GM23338 (cell line): ENCODE measurements at regions not wholly inside any gene's neighbourhood (a gene's known extent, or its start where the extent isn't known, plus 50 kb on each side); places are given as distances from the start of the nearest gene placed in this dataset.

Experiments used
- ATAC-seq: fragments of 200-7000 bp; cut with Tn5 transposase; 3 replicates; pipeline ENCODE4 v1.9.1; 2020
- DNase-seq: peaks from one replicate; pipeline ENCODE4 v3.0.0-alpha.2; 2015; ENCODE audit warnings: low spot score
- H2AFZ ChIP-seq: fragments of 200-600 bp; sonication (generic); 2 replicates; pipeline ENCODE4 v1.8.0; 2016; ENCODE audit warnings: antibody characterized with exemption, mild to moderate bottlenecking, moderate library complexity
- H3F3A ChIP-seq: fragments of 200-600 bp; sonication (generic); replicated peaks from 2 replicates; pipeline ENCODE4 v1.8.0; 2017; ENCODE audit warnings: antibody characterized with exemption, mixed run types, low read depth
- H3K27ac ChIP-seq: fragments of 200-600 bp; sonication (generic); 2 replicates; pipeline ENCODE4 v1.6.1; 2016; ENCODE audit warnings: low read depth
- H3K27me3 ChIP-seq: fragments of 200-600 bp; sonication (generic); 2 replicates; pipeline ENCODE4 v1.8.0; 2016; ENCODE audit warnings: mild to moderate bottlenecking, mixed run types, moderate library complexity; ENCODE audit not compliant: insufficient read depth
- H3K36me3 ChIP-seq: fragments of 200-600 bp; sonication (generic); 2 replicates; pipeline ENCODE4 v1.8.0; 2016; ENCODE audit warnings: mild to moderate bottlenecking; ENCODE audit not compliant: insufficient read depth
- H3K4me1 ChIP-seq: fragments of 200-600 bp; sonication (generic); 2 replicates; pipeline ENCODE4 v1.8.0; 2016; ENCODE audit warnings: mild to moderate bottlenecking, moderate library complexity; ENCODE audit not compliant: insufficient read depth
- H3K4me2 ChIP-seq: fragments of 200-600 bp; sonication (generic); 2 replicates; pipeline ENCODE4 v1.7.1; 2017; ENCODE audit warnings: mixed run types
- H3K4me3 ChIP-seq: fragments of 200-600 bp; sonication (generic); 2 replicates; pipeline ENCODE4 v1.6.1; 2016; ENCODE audit warnings: mixed run types
- H3K79me2 ChIP-seq: fragments of 200-600 bp; sonication (generic); replicated peaks from 2 replicates; pipeline ENCODE4 v1.8.0; 2017; ENCODE audit warnings: mild to moderate bottlenecking; ENCODE audit not compliant: insufficient read depth
- H3K9me2 ChIP-seq: fragments of 200-600 bp; sonication (generic); 2 replicates; pipeline ENCODE4 v1.8.0; 2017; ENCODE audit not compliant: insufficient read depth
- H4K20me1 ChIP-seq: fragments of 200-600 bp; sonication (generic); replicated peaks from 2 replicates; pipeline ENCODE4 v1.8.0; 2017; ENCODE audit warnings: mild to moderate bottlenecking; ENCODE audit not compliant: insufficient read depth
- H3K27ac Mint-ChIP-seq: 2 replicates; pipeline ENCODE4 v1.8.0; 2020; ENCODE audit warnings: inconsistent platforms, mild to moderate bottlenecking, moderate library complexity, mixed read lengths
- H3K27me3 Mint-ChIP-seq: 3 replicates; pipeline ENCODE4 v1.8.0; 2022; ENCODE audit warnings: low read depth, mild to moderate bottlenecking, moderate library complexity, mixed read lengths, inconsistent platforms; ENCODE audit not compliant: insufficient read depth, poor library complexity
- H3K36me3 Mint-ChIP-seq: 3 replicates; pipeline ENCODE4 v1.8.0; 2021; ENCODE audit warnings: low read depth, mild to moderate bottlenecking, inconsistent platforms, moderate library complexity, mixed read lengths
- H3K4me1 Mint-ChIP-seq: 3 replicates; pipeline ENCODE4 v1.8.0; 2020; ENCODE audit warnings: mild to moderate bottlenecking, inconsistent platforms, mixed read lengths
- H3K4me3 Mint-ChIP-seq: 3 replicates; pipeline ENCODE4 v1.8.0; 2021; ENCODE audit warnings: moderate library complexity, mild to moderate bottlenecking, inconsistent platforms, mixed read lengths
- H3K9me3 Mint-ChIP-seq: 3 replicates; pipeline ENCODE4 v1.8.0; 2020; ENCODE audit warnings: moderate library complexity, mild to moderate bottlenecking, inconsistent platforms, mixed read lengths
- CREB1 ChIP-seq: fragments of 250-450 bp; sonication (Bioruptor Pico); IDR thresholded peaks from 2 replicates; pipeline ENCODE4 v1.5.0; 2020; ENCODE audit warnings: low read depth, mild to moderate bottlenecking, moderate library complexity
- ETS1 ChIP-seq: IDR thresholded peaks from 2 replicates; pipeline ENCODE4 v1.6.1; 2016; ENCODE audit warnings: antibody characterized with exemption
- EZH2 ChIP-seq: fragments of 200-600 bp; sonication (generic); IDR thresholded peaks from one replicate; pipeline ENCODE4 v1.8.0; 2017; ENCODE audit warnings: antibody characterized with exemption, mild to moderate bottlenecking, low read depth; ENCODE audit not compliant: unreplicated experiment
- EZH2phosphoT487 ChIP-seq: fragments of 200-600 bp; sonication (generic); IDR thresholded peaks from one replicate; pipeline ENCODE4 v1.8.1; 2018; ENCODE audit warnings: antibody characterized with exemption; ENCODE audit not compliant: unreplicated experiment
- JUNB ChIP-seq: IDR thresholded peaks from one replicate; pipeline ENCODE4 v1.6.1; 2016; ENCODE audit warnings: antibody characterized with exemption; ENCODE audit not compliant: unreplicated experiment
- NANOG ChIP-seq: IDR thresholded peaks from 2 replicates; pipeline ENCODE4 v1.6.1; 2016; ENCODE audit warnings: antibody characterized with exemption, borderline replicate concordance
- POLR2AphosphoS5 ChIP-seq: IDR thresholded peaks from 2 replicates; pipeline ENCODE4 v1.6.1; 2016; ENCODE audit warnings: antibody characterized with exemption, low read depth
- STAT1 ChIP-seq: IDR thresholded peaks from one replicate; pipeline ENCODE4 v1.6.1; 2016; ENCODE audit warnings: antibody characterized with exemption; ENCODE audit not compliant: unreplicated experiment
- ZNF114 ChIP-seq: fragments of 250-450 bp; sonication (Bioruptor Pico); IDR thresholded peaks from 2 replicates; pipeline ENCODE4 v1.5.0; 2020; ENCODE audit warnings: mild to moderate bottlenecking, moderate library complexity
- ZNF331 ChIP-seq: fragments of 250-450 bp; sonication (Bioruptor Pico); IDR thresholded peaks from 2 replicates; pipeline ENCODE4 v1.5.0; 2020; ENCODE audit warnings: low read depth, mild to moderate bottlenecking, moderate library complexity
- ZNF462 ChIP-seq: fragments of 250-450 bp; sonication (Bioruptor Pico); IDR thresholded peaks from 2 replicates; pipeline ENCODE4 v1.5.0; 2020; ENCODE audit warnings: mild to moderate bottlenecking, moderate library complexity
- TF ChIP-seq, protein P1 (sequence below), 2 experiments: fragments of 200-600 bp in 1 of 2; sonication (generic) in 1 of 2; conservative IDR thresholded peaks; 2 replicates each; pipeline versions ENCODE4 v1.5.1 to v1.6.1; 2016 to 2017; ENCODE audit warnings: antibody characterized with exemption in 2 of 2, low read depth in 2 of 2, mild to moderate bottlenecking in 2 of 2, moderate library complexity in 1 of 2

DNA sequence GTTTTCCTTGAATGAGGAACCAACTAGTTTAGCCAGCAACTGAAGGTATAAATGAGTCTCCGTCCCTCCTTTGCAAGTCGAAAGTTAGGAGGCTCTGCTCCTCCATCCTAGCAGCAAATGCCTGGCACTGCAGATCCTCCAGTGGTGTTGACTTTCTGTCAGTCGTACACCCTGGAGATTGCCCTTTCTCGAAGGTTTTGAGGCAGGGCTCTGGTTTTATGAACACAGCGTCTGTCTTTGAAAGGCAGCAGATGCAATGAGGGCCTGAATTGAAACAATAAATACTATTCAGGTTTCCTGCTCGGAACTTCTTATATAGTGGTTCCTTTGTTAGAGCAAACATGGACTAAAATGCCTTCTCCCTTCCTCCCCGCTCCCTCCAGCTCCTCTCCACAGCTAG lies 284.0 kb downstream of the TMEM38B start:
- Mint-ChIP-seq H3K9me3 (no peaks in the 10 kb centered on the region), H3K27ac (no peak overlapping the region), H3K27me3 (no peaks in the 10 kb centered on the region), H3K4me1 (peaks cover 23% of the 10 kb centered on the region), H3K36me3 (no peaks in the 10 kb centered on the region), H3K4me3 (no peak overlapping the region)
- no peak overlapping the region for H3K27ac ChIP-seq
- no peak overlapping the region for H3K4me3 ChIP-seq
- H3F3A ChIP-seq = no peaks in the 10 kb centered on the region
- H3K27me3 ChIP-seq = peaks cover 17% of the 10 kb centered on the region
- H4K20me1 ChIP-seq = no peaks in the 10 kb centered on the region
- H3K4me2 ChIP-seq = no peak overlapping the region
- TF ChIP-seq EZH2phosphoT487 (no peak), NANOG (no peak)
- H2AFZ ChIP-seq = peak overlapping the region; percentile 58
- peaks cover 3% of the 10 kb centered on the region; the same call in 1 of the 2 replicates for H3K9me2 ChIP-seq
- peaks cover 11% of the 10 kb centered on the region; the same call in 1 of the 2 replicates for H3K4me1 ChIP-seq
- H3K79me2 ChIP-seq = no peaks in the 10 kb centered on the region
- DNase-seq = no peak
- ATAC-seq = no peak; the same call in 2 of the 3 replicates
- H3K36me3 ChIP-seq = no peaks in the 10 kb centered on the region

- ATAC-seq = no peak
- peaks cover 11% of the 10 kb centered on the region; the same call in 1 of the 2 replicates for H3K4me1 ChIP-seq
- Mint-ChIP-seq H3K4me3 (no peak overlapping the region), H3K9me3 (no peaks in the 10 kb centered on the region), H3K27me3 (no peaks in the 10 kb centered on the region), H3K27ac (no peak overlapping the region), H3K4me1 (peaks cover 20% of the 10 kb centered on the region), H3K36me3 (no peaks in the 10 kb centered on the region)
- no peak for DNase-seq
- no peaks in the 10 kb centered on the region for H4K20me1 ChIP-seq
- H3K27me3 ChIP-seq = peaks cover 15% of the 10 kb centered on the region
- H3F3A ChIP-seq = no peaks in the 10 kb centered on the region
- peak overlapping the region; percentile 58; the same call in 1 of the 2 replicates for H2AFZ ChIP-seq
- H3K4me3 ChIP-seq = no peak overlapping the region
- no peak overlapping the region for H3K27ac ChIP-seq
- no peaks in the 10 kb centered on the region for H3K79me2 ChIP-seq
- H3K9me2 ChIP-seq = peaks cover 3% of the 10 kb centered on the region; the same call in 1 of the 2 replicates
- no peaks in the 10 kb centered on the region for H3K36me3 ChIP-seq
- H3K4me2 ChIP-seq = no peak overlapping the region
- TF ChIP-seq ZNF462 (CRISPR knock-in tag) (no peak), ETS1 (no peak), POLR2AphosphoS5 (no peak), ZNF331 (no peak), EZH2phosphoT487 (no peak), CREB1 (CRISPR knock-in tag) (no peak), JUNB (no peak), NANOG (no peak), EZH2 (no peak), ZNF114 (CRISPR knock-in tag) (no peak), STAT1 (no peak)
- TF ChIP-seq, protein P1, sequence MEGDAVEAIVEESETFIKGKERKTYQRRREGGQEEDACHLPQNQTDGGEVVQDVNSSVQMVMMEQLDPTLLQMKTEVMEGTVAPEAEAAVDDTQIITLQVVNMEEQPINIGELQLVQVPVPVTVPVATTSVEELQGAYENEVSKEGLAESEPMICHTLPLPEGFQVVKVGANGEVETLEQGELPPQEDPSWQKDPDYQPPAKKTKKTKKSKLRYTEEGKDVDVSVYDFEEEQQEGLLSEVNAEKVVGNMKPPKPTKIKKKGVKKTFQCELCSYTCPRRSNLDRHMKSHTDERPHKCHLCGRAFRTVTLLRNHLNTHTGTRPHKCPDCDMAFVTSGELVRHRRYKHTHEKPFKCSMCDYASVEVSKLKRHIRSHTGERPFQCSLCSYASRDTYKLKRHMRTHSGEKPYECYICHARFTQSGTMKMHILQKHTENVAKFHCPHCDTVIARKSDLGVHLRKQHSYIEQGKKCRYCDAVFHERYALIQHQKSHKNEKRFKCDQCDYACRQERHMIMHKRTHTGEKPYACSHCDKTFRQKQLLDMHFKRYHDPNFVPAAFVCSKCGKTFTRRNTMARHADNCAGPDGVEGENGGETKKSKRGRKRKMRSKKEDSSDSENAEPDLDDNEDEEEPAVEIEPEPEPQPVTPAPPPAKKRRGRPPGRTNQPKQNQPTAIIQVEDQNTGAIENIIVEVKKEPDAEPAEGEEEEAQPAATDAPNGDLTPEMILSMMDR (conservative IDR thresholded peaks at IDR 0.05; ENCODE audit: low read depth in 2 of 2) = no peak
Measured at GRCh38 chr9:105978826-105979225, 284.5 kb downstream of the TMEM38B start.
